Mesendoderm (in vitro differentiated cells): ENCODE measurements at regions not wholly inside any gene's neighbourhood (a gene's known extent, or its start where the extent isn't known, plus 50 kb on each side); places are given as distances from the start of the nearest gene placed in this dataset.
"Not testable (repeated sequence)": the region's sequence is repeated elsewhere in the genome, so short reads cannot be mapped to it uniquely, and the experiment has no call there.

Experiments
- DNase-seq: peaks from one replicate; pipeline ENCODE4 v3.0.0; 2013
- H2AK5ac ChIP-seq: 2 replicates; pipeline ENCODE4 v1.6.1; 2013; ENCODE audit warnings: low read length, inconsistent platforms
- H2BK120ac ChIP-seq: 2 replicates; pipeline ENCODE4 v1.6.1; 2013; ENCODE audit warnings: low read depth, mild to moderate bottlenecking, low read length, moderate library complexity, mixed read lengths
- H2BK15ac ChIP-seq: replicated peaks from 2 replicates; pipeline ENCODE4 v1.6.1; 2013; ENCODE audit warnings: low read depth, mild to moderate bottlenecking, moderate library complexity
- H2BK5ac ChIP-seq: 2 replicates; pipeline ENCODE4 v1.6.1; 2013; ENCODE audit warnings: low read length, inconsistent platforms
- H3K18ac ChIP-seq: 2 replicates; pipeline ENCODE4 v1.6.1; 2013; ENCODE audit warnings: mild to moderate bottlenecking, low read length, mixed read lengths
- H3K23ac ChIP-seq: one replicate; pipeline ENCODE4 v1.6.1; 2013; ENCODE audit warnings: low read length
- H3K27ac ChIP-seq: 2 replicates; pipeline ENCODE4 v1.5.1; 2013; ENCODE audit warnings: low read depth, mild to moderate bottlenecking, inconsistent platforms, low read length, moderate library complexity
- H3K27me3 ChIP-seq: 2 replicates; pipeline ENCODE4 v1.6.1; 2013; ENCODE audit warnings: low read length, control low read depth, mild to moderate bottlenecking, inconsistent platforms; ENCODE audit not compliant: insufficient read depth, poor library complexity
- H3K36me3 ChIP-seq: 2 replicates; pipeline ENCODE4 v1.6.1; 2013; ENCODE audit warnings: low read length, inconsistent platforms; ENCODE audit not compliant: control insufficient read depth, insufficient read depth
- H3K4ac ChIP-seq: one replicate; pipeline ENCODE4 v1.6.1; 2013; ENCODE audit warnings: low read depth, mild to moderate bottlenecking, low read length, moderate library complexity
- H3K4me1 ChIP-seq: 2 replicates; pipeline ENCODE4 v1.6.1; 2013; ENCODE audit warnings: low read depth, low read length, inconsistent platforms; ENCODE audit not compliant: control insufficient read depth
- H3K4me2 ChIP-seq: 2 replicates; pipeline ENCODE4 v1.6.1; 2013; ENCODE audit warnings: low read length
- H3K4me3 ChIP-seq: 2 replicates; pipeline ENCODE4 v1.5.1; 2013; ENCODE audit warnings: mild to moderate bottlenecking, low read length
- H3K56ac ChIP-seq: one replicate; pipeline ENCODE4 v1.6.1; 2013; ENCODE audit warnings: low read length
- H3K79me1 ChIP-seq: 2 replicates; pipeline ENCODE4 v1.6.1; 2013; ENCODE audit warnings: low read length, inconsistent platforms
- H3K79me2 ChIP-seq: 2 replicates; pipeline ENCODE4 v1.6.1; 2013; ENCODE audit warnings: mild to moderate bottlenecking, low read length; ENCODE audit not compliant: control insufficient read depth, insufficient read depth
- H3K9ac ChIP-seq: 2 replicates; pipeline ENCODE4 v1.6.1; 2013; ENCODE audit warnings: low read length, inconsistent platforms
- H4K5ac ChIP-seq: one replicate; pipeline ENCODE4 v1.6.1; 2013; ENCODE audit warnings: low read length
- H4K8ac ChIP-seq: one replicate; pipeline ENCODE4 v1.6.1; 2013; ENCODE audit warnings: low read depth, mild to moderate bottlenecking, control low read depth, low read length, moderate library complexity
- WGBS: extraction: QIAGEN DNeasy Blood & Tissue Kit; methylation state at CpG from one replicate; pipeline ENCODE4 v1.1.7; 2013; ENCODE audit warnings: low lambda C conversion rate, missing lambda C conversion rate; ENCODE audit not compliant: insufficient coverage; ENCODE audit errors: extremely low coverage; 5-methylcytosine and 5-hydroxymethylcytosine counted together

DNA sequence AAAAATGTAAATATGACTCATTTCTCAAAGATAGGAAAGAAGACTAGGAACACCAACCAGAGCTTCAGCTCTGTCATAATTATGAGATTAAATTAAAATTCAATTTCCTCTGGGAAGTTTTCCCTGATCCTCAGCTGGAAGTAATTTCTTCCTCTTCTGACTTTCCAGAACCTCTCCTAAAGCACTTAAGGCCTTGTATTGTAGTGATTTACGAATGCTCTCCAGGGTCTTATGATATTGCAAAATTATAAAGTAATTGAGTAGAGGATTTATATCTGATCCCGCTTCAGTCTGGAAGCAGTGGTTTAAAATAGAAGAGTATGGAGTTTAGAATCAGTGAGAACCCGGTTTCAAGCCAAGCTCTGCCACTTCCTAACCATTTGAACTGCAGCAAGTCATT is 279.8 kb downstream of the ZPLD1 start:
- H3K36me3 ChIP-seq: no peaks in the 10 kb centered on the region
- H3K4me1 ChIP-seq: no peaks in the 10 kb centered on the region
- no peak overlapping the region for H3K18ac ChIP-seq
- H2BK15ac ChIP-seq: no peak overlapping the region
- no peak overlapping the region for H4K5ac ChIP-seq
- H3K23ac ChIP-seq: no peak overlapping the region
- H2BK120ac ChIP-seq: no peak overlapping the region
- no CpG with 5 or more reads among the region's 3 CpGs for WGBS
- H2BK5ac ChIP-seq: no peak overlapping the region
- no peak overlapping the region for H3K27ac ChIP-seq
- H3K4me3 ChIP-seq: no peak overlapping the region
- no peak overlapping the region for H4K8ac ChIP-seq
- H3K4me2 ChIP-seq: no peak overlapping the region
- no peaks in the 10 kb centered on the region for H3K79me1 ChIP-seq
- H3K4ac ChIP-seq: no peak overlapping the region
- no peak overlapping the region for H3K9ac ChIP-seq
- no peak overlapping the region for H2AK5ac ChIP-seq
- no peak overlapping the region for H3K56ac ChIP-seq
- no peaks in the 10 kb centered on the region for H3K79me2 ChIP-seq
- no peaks in the 10 kb centered on the region for H3K27me3 ChIP-seq
- no peak for DNase-seq

DNA sequence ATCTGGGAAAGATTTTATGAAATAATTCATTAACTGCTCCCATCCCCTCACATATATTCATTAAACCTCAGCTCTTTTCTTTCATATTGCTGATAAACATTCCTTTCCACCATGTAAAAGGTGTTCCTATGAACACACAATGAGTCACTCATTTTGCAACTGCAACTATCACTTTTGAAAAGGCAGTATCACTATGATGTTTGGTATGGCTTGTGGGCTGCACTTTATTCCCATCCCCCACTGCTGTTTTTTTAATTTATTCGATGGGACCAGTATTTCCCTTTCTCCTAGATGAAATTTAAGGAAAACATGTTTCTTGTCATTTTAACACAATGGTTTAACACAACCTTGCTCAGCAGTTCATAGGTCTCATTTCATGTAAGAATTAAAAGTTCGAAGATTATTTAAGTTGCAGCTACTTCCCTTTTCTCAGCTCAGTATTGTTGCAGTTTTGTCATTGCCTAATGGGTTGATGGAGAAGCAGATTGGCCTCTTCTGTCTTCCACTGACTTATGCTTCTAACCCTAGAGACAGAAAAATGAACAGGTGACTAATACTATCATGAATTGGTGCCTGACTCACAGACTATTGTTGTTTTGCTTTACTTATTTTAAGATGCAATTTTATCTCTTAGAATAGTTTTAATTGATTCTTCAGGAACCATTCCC is 280.3 kb downstream of the ZPLD1 start:
- Histone ChIP-seq H2BK15ac (no peak overlapping the region), H3K18ac (no peak overlapping the region), H3K36me3 (no peaks in the 10 kb centered on the region), H4K5ac (no peak overlapping the region), H3K79me1 (no peaks in the 10 kb centered on the region), H3K4me1 (no peaks in the 10 kb centered on the region), H3K9ac (no peak overlapping the region), H3K27ac (no peak overlapping the region), H3K23ac (no peak overlapping the region), H2BK5ac (no peak overlapping the region), H3K4me3 (no peak overlapping the region), H2BK120ac (no peak overlapping the region), H3K27me3 (no peaks in the 10 kb centered on the region), H4K8ac (no peak overlapping the region), H2AK5ac (no peak overlapping the region), H3K79me2 (no peaks in the 10 kb centered on the region), H3K4me2 (no peak overlapping the region), H3K56ac (no peak overlapping the region), H3K4ac (no peak overlapping the region)
- no peak for DNase-seq
- whole genome bisulfite sequencing: no CpG with 5 or more reads among the region's 2 CpGs

- Histone ChIP-seq H2BK5ac (no peak overlapping the region), H2BK120ac (no peak overlapping the region), H3K36me3 (no peaks in the 10 kb centered on the region), H3K79me1 (no peaks in the 10 kb centered on the region), H2AK5ac (no peak overlapping the region), H3K56ac (no peak overlapping the region), H3K9ac (no peak overlapping the region), H3K27ac (no peak overlapping the region), H2BK15ac (no peak overlapping the region), H3K23ac (no peak overlapping the region), H3K4me1 (no peaks in the 10 kb centered on the region), H4K5ac (no peak overlapping the region), H3K4me3 (no peak overlapping the region), H3K18ac (no peak overlapping the region), H4K8ac (no peak overlapping the region), H3K79me2 (no peaks in the 10 kb centered on the region), H3K27me3 (no peaks in the 10 kb centered on the region), H3K4me2 (no peak overlapping the region), H3K4ac (no peak overlapping the region)
- no CpG with 5 or more reads among the region's 2 CpGs for WGBS
- no peak for DNase-seq
Observed at GRCh38 chr3:102718651-102719050, 283.8 kb downstream of the ZPLD1 start.

- Histone ChIP-seq H3K27ac (no peak overlapping the region), H3K36me3 (no peaks in the 10 kb centered on the region), H2BK15ac (no peak overlapping the region), H4K5ac (no peak overlapping the region), H2BK120ac (no peak overlapping the region), H3K56ac (no peak overlapping the region), H3K9ac (no peak overlapping the region), H3K4me2 (no peak overlapping the region), H3K4ac (no peak overlapping the region), H3K27me3 (no peaks in the 10 kb centered on the region), H3K18ac (no peak overlapping the region), H3K79me2 (no peaks in the 10 kb centered on the region), H3K4me3 (no peak overlapping the region), H4K8ac (no peak overlapping the region), H2BK5ac (no peak overlapping the region), H3K79me1 (no peaks in the 10 kb centered on the region), H2AK5ac (no peak overlapping the region), H3K23ac (no peak overlapping the region), H3K4me1 (no peaks in the 10 kb centered on the region)
- DNase-seq: no peak
- no CpG with 5 or more reads among the region's 2 CpGs for WGBS
Observed at GRCh38 chr3:102722317-102722716, 287.5 kb downstream of the ZPLD1 start.

DNA sequence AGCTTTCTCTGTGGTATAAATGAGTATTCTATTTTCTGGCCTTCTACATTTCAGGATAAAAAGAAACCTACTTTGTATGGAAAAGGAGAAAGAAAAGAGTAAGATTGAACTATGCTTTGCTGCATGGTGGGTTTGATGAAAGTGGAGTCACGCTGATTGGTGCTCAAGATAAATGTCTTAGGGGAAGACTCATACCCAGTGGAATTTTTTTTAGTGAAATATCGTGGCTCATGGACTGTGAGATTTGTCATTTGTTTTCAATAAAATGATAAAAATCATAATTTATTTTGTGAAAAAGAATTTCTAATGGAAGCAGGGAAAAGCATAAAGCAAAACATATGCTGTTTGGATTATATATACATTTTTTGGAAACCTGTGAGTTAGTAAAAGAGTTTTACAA is 292.5 kb downstream of the ZPLD1 start:
- Histone ChIP-seq H2AK5ac (no peak overlapping the region), H3K4me1 (no peaks in the 10 kb centered on the region), H4K5ac (no peak overlapping the region), H3K9ac (no peak overlapping the region), H3K56ac (no peak overlapping the region), H3K36me3 (no peaks in the 10 kb centered on the region), H4K8ac (no peak overlapping the region), H3K23ac (no peak overlapping the region), H3K27me3 (no peaks in the 10 kb centered on the region), H3K4ac (no peak overlapping the region), H3K79me2 (no peaks in the 10 kb centered on the region), H3K27ac (no peak overlapping the region), H3K18ac (no peak overlapping the region), H3K79me1 (no peaks in the 10 kb centered on the region), H2BK5ac (no peak overlapping the region), H3K4me2 (no peak overlapping the region), H2BK15ac (no peak overlapping the region), H3K4me3 (no peak overlapping the region), H2BK120ac (no peak overlapping the region)
- WGBS: no CpG with 5 or more reads among the region's 2 CpGs
- DNase-seq: no peak

- not testable (repeated sequence) for H3K9ac ChIP-seq, H2BK15ac ChIP-seq, H3K27me3 ChIP-seq, H3K4me3 ChIP-seq, H3K4ac ChIP-seq, H2AK5ac ChIP-seq, H2BK5ac ChIP-seq, H3K27ac ChIP-seq, H3K79me1 ChIP-seq, H3K23ac ChIP-seq, H3K4me2 ChIP-seq, H3K36me3 ChIP-seq, H3K18ac ChIP-seq, H4K8ac ChIP-seq, H3K56ac ChIP-seq, H3K4me1 ChIP-seq, H4K5ac ChIP-seq, H2BK120ac ChIP-seq, H3K79me2 ChIP-seq, DNase-seq
- no CpG with 5 or more reads among the region's 12 CpGs for WGBS
Observed at GRCh38 chr3:102732581-102732980, 297.8 kb downstream of the ZPLD1 start.
